ENCODE measurements at regions not wholly inside any gene's neighbourhood (a gene's known extent, or its start where the extent isn't known, plus 50 kb on each side); places are given as distances from the start of the nearest gene placed in this dataset.

DNA sequence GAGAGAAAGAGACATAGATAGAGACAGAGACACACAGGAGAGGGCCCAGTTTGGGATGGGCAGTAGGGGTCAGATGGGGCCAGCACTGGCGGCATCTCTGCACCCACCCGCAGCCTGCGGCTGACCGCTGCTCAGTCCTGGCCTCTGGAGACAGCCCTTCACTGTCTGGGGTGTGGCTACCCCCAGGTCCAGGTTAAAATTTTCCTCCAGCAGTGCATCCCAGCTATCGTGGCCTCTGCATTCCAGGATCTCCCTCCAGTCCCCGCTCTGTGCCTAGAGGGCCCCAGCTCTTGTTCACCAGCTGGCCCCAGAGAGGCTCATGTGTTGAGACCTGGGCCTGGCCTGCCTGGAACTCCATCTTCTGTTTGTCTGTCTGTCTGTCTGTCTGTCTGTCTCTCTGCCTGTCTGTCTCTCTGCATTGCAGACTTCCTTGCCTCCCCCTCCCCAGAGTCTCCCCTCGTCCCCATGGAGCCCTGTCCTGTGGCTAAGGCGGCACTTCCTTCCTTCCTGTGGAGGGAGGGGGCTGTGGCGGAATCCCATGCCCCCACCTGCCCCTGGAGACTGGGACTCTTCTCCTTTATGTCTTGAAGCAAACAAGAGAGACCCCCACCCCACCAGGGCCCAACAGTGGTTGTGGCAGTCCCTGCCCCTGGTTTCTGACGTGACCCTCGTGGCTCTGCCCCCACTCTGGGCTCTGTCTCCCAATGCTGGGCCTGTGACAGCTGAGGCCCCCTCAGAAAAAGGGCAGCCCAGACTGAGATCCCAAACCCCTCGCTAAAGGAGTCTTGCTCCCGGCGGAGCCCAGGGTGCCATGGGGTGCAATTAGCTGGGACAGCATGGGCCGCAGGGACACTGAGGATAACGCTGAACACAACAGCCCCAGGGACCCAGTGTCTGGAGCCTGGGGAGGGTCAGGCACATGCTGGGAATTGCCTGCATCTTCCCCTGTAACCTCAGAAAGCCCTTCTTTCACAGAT lies 241.8 kb downstream of the NPHP4 start:
- DNase-seq (ENCODE audit: low read depth), result no peak

- DNase-seq (ENCODE audit: low read depth), result no peak
Measured at GRCh38 chr1:5748286-5749225, 243.7 kb downstream of the NPHP4 start.

DNA sequence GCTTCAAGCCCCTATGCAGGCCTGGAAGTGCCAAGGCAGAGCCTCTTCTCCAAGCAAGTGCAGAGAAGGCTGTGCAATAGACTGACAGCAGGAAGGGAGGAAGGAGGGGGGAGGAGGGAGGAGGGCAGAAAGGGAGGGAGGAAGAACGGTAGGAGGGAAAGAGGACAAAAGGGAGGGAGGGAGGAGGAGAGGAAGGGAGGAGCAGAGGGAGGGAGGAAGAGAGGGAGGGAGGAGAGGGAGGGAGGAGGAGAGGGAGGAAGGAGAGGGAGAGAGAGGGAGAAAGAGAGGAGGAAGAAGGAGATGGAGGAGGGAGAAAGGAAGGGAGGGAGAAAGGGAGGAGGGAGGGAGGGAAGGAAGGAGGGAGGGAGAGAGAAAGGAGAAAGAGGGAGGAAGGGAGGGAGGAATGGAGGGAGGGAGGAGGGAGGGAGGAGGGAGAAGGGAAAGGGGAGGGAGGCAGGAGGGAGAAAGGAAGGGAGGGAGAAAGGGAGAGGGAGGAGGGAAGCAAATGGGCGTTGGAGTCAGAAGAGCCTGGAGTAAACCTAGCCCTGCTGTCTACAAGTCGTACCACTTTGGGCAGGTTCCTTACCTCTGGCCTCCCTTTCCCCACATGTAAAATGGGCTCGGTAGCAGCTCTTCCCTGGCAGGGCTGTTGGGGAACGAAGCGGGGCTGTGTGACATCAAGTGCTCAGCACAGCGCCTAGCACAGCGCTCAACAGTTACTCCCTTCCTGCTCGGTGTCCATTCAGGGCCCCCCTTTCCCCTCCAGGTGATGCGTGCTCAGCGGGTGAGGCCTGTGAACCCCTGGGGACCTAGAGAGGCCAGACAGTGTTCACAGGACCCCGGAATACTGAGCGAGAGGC lies 244.6 kb downstream of the NPHP4 start:
- DNase-seq (ENCODE audit: low read depth), result no peak

GRCh38 chr1:5746611-5747425 lies 245.4 kb downstream of the NPHP4 start:
- DNase-seq (ENCODE audit: low read depth), result no peak

DNA sequence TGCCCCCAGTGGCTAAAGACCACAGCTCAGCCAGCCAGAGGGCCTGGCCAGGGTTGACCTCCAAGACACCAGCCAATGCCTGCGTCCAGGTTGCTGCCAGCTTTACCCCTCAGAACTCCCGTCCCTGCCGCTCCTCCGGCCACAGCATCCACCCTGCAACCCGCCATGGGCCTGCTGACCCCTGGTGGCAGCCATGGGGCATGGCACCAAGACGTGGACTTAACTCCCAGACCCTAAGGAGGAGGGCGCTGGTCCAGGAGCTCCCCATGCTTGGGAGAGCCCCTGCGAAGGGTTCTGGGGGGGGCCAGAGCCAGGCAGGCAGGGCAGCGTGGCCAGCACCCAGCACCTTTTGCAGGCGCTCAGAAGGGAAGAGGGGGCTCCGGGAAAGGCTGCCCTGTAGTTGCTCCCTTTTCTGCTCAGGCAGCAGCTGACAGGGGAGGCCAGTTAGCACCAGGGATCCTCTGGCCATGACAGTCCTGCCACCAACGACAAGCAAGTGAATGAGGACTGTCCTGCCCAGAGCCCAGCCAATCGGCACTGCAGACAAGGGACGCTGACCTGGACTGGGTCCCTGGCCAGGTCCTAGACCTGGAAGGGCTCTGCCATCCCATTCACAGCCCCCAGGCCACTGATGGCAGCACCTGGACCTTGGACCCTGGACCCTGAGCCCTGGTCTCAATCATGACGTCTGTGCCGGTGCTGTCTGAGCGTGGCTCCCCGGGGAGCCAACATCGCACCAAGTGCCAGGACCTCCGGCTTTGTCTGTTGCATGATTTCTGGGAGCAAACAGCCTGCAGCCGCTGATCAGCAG lies 246.2 kb downstream of the NPHP4 start:
- peak; percentile 21 for DNase-seq (ENCODE audit: low read depth)

DNA sequence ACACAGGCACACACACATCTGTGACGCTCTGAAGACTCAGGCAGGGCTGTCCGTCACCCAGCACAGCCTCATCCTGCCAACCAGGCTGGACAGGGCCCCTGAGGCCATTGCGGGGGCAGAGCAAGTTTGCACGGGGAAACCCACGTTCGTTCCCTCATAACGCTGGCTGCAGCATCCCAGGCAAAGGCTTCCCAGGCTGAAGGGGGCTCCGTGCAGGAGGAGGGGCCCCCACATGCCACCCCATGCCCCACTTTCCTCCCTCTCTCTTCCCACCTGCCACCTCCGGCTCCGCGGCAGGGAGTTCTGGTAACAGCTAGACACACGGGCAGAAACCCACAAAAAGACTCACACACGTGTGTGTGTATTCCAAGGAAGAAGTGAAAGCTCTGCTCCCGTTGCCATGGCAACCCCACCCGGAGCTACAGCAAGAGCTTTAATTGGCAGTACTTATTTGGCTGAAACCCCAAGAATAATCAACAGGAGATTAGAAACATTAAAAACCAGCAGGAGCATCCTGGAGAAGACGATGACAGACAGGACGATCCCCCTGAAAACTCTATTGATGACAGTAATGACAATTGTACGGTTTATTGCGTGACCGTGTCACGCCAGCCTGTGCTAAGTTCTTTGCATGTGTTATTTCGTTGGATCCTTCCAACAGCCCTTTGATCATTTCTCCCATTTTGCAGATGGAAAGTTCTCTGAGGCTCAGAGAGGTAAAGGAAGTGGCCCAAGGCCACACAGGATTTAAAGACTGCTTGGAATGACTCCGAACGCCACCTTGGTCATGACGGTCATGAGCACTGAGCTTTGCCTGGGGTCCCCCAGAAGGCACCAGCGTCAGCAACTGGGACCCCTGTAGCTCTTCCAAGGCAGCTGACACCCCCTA lies 247.1 kb downstream of the NPHP4 start:
- no peak for DNase-seq (ENCODE audit: low read depth)

DNA sequence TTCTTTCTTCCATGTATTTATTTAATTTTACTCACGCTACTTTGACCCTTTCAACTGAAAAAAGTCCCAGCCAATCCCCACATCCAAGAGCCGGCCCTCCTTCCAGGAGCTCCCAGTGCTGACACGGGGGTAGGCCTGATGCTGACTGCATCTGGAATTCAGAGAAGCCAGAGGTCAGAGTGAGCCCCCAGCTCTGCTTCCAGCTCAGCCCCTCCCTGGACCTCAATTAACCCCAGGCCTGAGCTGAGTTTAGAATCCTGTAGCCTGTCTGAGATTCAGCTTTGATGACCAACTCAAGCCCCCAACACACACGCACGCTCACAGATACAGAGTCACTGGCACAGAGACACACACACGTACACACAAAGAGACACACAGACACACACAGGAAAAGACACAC lies 247.9 kb downstream of the NPHP4 start:
- DNase-seq (ENCODE audit: low read depth), result no peak

GRCh38 chr1:5743435-5744095 lies 248.7 kb downstream of the NPHP4 start:
- no peak for DNase-seq (ENCODE audit: low read depth)

DNA sequence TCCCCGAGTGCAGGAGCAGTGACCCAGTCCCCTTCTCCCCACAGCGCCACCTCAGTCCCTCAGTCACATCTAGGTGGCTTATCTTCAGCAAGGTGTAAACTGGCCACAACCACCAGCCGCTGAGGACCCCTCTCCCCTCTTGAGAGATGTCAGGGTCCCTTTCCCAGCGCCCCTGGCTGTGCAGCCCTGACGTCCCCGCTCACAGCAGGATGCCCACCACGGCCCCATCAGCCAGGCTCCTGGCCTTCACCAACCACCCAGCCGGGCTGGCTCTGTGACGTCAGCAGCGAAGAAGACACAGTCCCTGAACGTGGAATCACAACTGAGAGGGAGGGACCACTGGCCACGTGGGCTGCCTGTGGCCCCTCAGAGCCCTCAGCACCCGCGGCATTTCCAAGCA lies 249.4 kb downstream of the NPHP4 start:
- DNase-seq (ENCODE audit: low read depth), result no peak

DNA sequence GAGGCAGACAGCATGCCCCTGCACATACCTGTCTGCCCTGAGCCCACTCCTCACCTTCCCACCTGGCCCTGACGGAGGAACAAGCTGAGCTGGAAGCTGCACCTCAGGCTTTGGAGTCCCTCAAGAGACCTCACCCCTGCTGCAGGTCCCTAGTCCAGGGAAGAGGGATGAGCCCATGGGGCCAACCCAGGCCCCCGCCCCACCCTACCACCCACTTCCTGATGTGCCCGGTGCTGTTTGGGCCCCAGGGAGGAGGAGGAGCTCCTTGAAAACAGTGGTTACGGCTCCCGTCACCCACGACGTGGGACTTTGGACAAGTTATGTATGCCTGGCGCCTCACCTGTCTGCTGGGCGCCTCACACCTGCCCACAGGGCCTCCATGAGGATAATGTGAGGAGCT lies 250.2 kb downstream of the NPHP4 start:
- no peak for DNase-seq (ENCODE audit: low read depth)

DNA sequence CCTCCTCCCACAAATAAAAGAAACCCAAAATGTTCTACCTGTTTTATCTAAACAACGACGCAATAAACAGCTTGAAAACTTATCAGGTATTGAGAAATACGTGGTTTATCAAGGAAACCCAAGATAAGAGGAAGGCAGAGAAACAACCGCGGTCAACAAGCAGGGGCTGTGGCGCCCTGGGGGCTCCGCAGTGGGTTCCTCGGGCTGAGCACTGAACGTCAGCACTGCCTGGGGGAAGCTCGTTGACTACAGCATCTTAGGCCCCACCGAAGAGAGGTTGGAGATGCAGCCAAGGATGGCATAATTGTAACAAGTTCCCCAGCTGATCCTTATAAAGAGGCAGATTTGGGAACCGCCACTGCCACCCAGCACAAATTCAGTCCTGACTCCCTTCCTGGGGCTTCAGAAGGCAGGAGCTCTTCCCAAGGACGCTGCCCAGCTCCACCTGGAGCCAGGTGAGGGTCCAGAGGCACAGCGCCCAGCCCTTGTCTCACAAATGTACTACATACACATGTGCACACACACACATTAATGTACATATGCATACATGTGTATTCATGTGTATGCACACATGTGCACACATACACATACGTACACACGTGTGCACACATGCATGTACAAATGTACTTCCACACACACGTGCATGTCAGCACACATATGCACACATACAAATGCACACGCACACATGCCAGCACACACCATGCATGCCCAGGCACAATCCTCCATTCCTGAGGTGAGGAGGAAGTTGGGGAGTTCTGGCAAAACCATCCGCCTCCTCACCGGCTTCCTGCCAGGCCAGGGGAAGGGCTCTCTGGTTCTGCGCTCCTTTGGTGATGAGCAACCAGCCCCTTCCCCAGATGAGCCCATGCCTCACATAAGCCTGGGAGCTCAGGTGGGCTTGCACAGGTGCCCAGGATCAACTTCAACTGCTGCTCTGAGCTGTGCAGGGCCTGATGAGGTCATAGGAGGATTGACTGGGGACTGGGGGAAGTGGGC lies 251.1 kb downstream of the NPHP4 start:
- no peak for DNase-seq (ENCODE audit: low read depth)

DNA sequence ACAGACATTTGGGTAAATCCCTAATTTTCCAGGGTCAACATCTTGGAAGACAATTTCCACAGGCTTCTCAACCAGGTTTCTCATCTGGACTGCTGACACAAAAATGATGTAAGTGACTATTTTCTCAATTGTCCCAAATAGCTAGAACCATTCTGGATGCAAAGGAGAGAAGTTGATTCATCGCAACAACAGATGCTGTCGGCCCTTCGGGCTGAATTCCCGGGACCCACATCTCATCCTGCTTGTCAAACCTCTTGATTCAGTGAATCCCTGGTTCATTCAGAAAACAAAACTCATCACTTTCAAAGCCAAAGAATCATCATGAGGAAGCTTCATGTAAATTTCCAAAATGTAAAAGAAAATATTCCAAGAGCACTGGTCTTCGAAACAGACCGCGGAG lies 251.8 kb downstream of the NPHP4 start:
- DNase-seq (ENCODE audit: low read depth), result no peak

DNA sequence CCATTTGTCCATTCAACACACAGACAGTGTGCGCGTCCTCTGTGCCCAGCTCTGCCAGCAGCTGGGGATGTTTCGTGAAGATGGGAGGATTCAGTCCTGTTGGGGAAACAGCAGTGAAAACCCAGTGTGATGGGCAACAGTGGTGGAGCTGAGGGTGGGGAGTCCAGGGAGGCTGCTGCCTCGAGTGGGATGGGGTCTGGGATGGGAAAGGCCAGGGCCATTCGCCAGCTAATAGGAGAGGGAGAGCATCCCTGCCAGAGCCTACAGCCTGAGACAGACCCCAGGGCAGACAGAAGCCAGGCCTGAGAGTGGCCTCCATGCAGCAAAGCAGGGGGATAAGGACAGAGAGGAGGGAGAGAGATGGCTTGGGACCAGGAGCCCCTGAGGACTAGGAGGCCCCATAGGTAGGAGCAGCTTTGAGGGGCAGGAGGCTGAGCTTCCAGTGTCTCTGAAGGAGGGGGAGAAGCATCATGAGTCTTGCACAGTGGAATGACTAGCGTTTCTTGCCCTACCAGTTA lies 252.6 kb downstream of the NPHP4 start:
- DNase-seq (ENCODE audit: low read depth), result no peak

GRCh38 chr1:5738911-5739462 lies 253.2 kb downstream of the NPHP4 start:
- DNase-seq (ENCODE audit: low read depth), result no peak

GRCh38 chr1:5737081-5737480 lies 255.1 kb downstream of the NPHP4 start:
- no peak for DNase-seq (ENCODE audit: low read depth)

DNA sequence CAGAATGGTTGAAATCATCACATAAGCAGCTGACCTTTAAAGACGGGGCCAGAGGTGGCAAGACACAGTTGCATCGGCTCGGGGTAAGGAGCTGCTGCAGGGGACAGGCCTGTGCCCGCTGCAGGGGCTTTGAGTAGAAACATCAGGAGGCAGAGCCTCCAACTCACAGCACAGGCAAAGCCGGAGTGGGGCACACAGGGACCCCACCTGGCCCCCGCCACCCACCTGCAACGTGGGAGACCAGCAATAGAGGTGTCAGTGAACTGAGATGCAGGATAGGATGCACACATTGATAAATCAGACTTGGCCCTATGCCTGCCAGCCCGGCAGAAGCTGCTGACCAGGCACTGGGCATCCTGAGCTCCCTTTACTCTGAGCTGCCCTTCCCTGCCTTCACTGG lies 257.2 kb downstream of the NPHP4 start:
- DNase-seq (ENCODE audit: low read depth), result no peak
